HEK293 (cell line): ENCODE measurements at regions not wholly inside any gene's neighbourhood (a gene's known extent, or its start where the extent isn't known, plus 50 kb on each side); places are given as distances from the start of the nearest gene placed in this dataset.

Experiments
- CTCF ChIA-PET: fragments of 350-600 bp; formaldehyde crosslinking; extraction: SDS; loops from one replicate; lab custom pipeline; 2021; ENCODE audit warnings: antibody characterized with exemption; lab: Yijun Ruan, JAX
- POLR2A ChIA-PET: fragments of 300-600 bp; formaldehyde crosslinking; extraction: SDS; loops from one replicate; lab custom pipeline; 2020; ENCODE audit warnings: antibody characterized with exemption, inconsistent platforms; lab: Yijun Ruan, JAX
- H3K27ac ChIP-seq: fragments of 200-500 bp; sonication (Bioruptor generic); 2 replicates; pipeline ENCODE4 v1.5.1; 2014; ENCODE audit warnings: low read depth, low read length, control low read depth, inconsistent platforms; ENCODE audit errors: extremely low read depth
- H3K36me3 ChIP-seq, 2 experiments: fragments of 200-500 bp in 1 of 2; sonication (Bioruptor generic) in 1 of 2; 1 replicate in 1 of 2; 2 replicates in 1 of 2; pipeline ENCODE4 v1.5.1; 2014 to 2017; ENCODE audit warnings: inconsistent platforms in 2 of 2, low read length in 2 of 2; ENCODE audit not compliant: control insufficient read depth in 2 of 2, insufficient read depth in 1 of 2
- H3K4me1 ChIP-seq: fragments of 200-500 bp; sonication (Bioruptor generic); 2 replicates; pipeline ENCODE4 v1.5.1; 2014; ENCODE audit warnings: mild to moderate bottlenecking, low read length, inconsistent platforms; ENCODE audit not compliant: control insufficient read depth, insufficient read depth
- H3K4me3 ChIP-seq: 2 replicates; pipeline ENCODE4 v1.5.1; 2011; ENCODE audit warnings: low read depth, mild to moderate bottlenecking, control low read depth, low read length, moderate library complexity
- H3K9me3 ChIP-seq: fragments of 200-500 bp; sonication (Bioruptor generic); 2 replicates; pipeline ENCODE4 v1.5.1; 2014; ENCODE audit warnings: low read depth, low read length, inconsistent platforms; ENCODE audit not compliant: control insufficient read depth, insufficient read depth
- TSHZ1 ChIP-seq: fragments of 450-650 bp; formaldehyde crosslinking; IDR thresholded peaks from 2 replicates; pipeline ENCODE4 v1.5.1; 2016; ENCODE audit warnings: missing biosample characterization, missing genetic modification characterization, borderline replicate concordance
- WT1 ChIP-seq: fragments of 450-650 bp; formaldehyde crosslinking; IDR thresholded peaks from 2 replicates; pipeline ENCODE4 v1.5.1; 2016; ENCODE audit warnings: missing biosample characterization, missing genetic modification characterization
- ZBTB17 ChIP-seq: fragments of 450-650 bp; formaldehyde crosslinking; IDR thresholded peaks from 2 replicates; pipeline ENCODE4 v1.5.1; 2016; ENCODE audit warnings: missing biosample characterization, missing genetic modification characterization
- ZFP3 ChIP-seq: fragments of 450-650 bp; formaldehyde crosslinking; IDR thresholded peaks from 2 replicates; pipeline ENCODE4 v1.5.1; 2016; ENCODE audit warnings: low read depth, missing biosample characterization, missing genetic modification characterization
- ZFP37 ChIP-seq: fragments of 450-650 bp; formaldehyde crosslinking; IDR thresholded peaks from 2 replicates; pipeline ENCODE4 v1.5.1; 2016; ENCODE audit warnings: missing biosample characterization, missing genetic modification characterization
- ZNF133 ChIP-seq: fragments of 450-650 bp; formaldehyde crosslinking; IDR thresholded peaks from 2 replicates; pipeline ENCODE4 v1.5.1; 2016; ENCODE audit warnings: missing biosample characterization, missing genetic modification characterization
- ZNF169 ChIP-seq: fragments of 450-650 bp; formaldehyde crosslinking; IDR thresholded peaks from 2 replicates; pipeline ENCODE4 v1.5.1; 2016; ENCODE audit warnings: missing biosample characterization, missing genetic modification characterization
- ZNF19 ChIP-seq: fragments of 450-650 bp; formaldehyde crosslinking; IDR thresholded peaks from 2 replicates; pipeline ENCODE4; 2016; ENCODE audit warnings: missing biosample characterization, missing genetic modification characterization, low read depth
- ZNF223 ChIP-seq: fragments of 450-650 bp; formaldehyde crosslinking; IDR thresholded peaks from 2 replicates; pipeline ENCODE4 v1.5.1; 2016; ENCODE audit warnings: missing biosample characterization, missing genetic modification characterization
- ZNF274 ChIP-seq, 2 experiments: fragments of 200-500 bp in 1 of 2; fragments of 450-650 bp in 1 of 2; sonication (Bioruptor generic) in 1 of 2; formaldehyde crosslinking in 1 of 2; IDR thresholded peaks; 2 replicates each; pipeline versions ENCODE4 v1.5.1 to v1.6.1; 2014 to 2016; ENCODE audit warnings: borderline replicate concordance in 1 of 2, inconsistent platforms in 1 of 2, low read length in 1 of 2, missing biosample characterization in 1 of 2, missing genetic modification characterization in 1 of 2
- ZNF292 ChIP-seq: fragments of 450-650 bp; formaldehyde crosslinking; IDR thresholded peaks from 2 replicates; pipeline ENCODE4 v1.5.1; 2016; ENCODE audit warnings: low read depth, missing biosample characterization, missing genetic modification characterization, borderline replicate concordance
- ZNF335 ChIP-seq: fragments of 450-650 bp; formaldehyde crosslinking; conservative IDR thresholded peaks from 2 replicates; pipeline ENCODE4 v1.5.1; 2016; ENCODE audit warnings: missing biosample characterization, missing genetic modification characterization
- ZNF571 ChIP-seq: fragments of 450-650 bp; formaldehyde crosslinking; IDR thresholded peaks from 2 replicates; pipeline ENCODE4 v1.5.0; 2017; ENCODE audit warnings: missing biosample characterization, missing genetic modification characterization
- ZNF624 ChIP-seq: fragments of 450-650 bp; formaldehyde crosslinking; IDR thresholded peaks from 2 replicates; pipeline ENCODE4 v1.5.1; 2017; ENCODE audit warnings: missing biosample characterization, missing genetic modification characterization
- ZNF626 ChIP-seq: fragments of 450-650 bp; sonication (Bioruptor Pico); formaldehyde crosslinking; IDR thresholded peaks from 2 replicates; pipeline ENCODE4 v1.5.1; 2018; ENCODE audit warnings: missing biosample characterization, missing genetic modification characterization, inconsistent platforms
- ZNF707 ChIP-seq: fragments of 450-650 bp; formaldehyde crosslinking; IDR thresholded peaks from 2 replicates; pipeline ENCODE4 v1.5.1; 2016; ENCODE audit warnings: missing biosample characterization, missing genetic modification characterization
- ZNF791 ChIP-seq: fragments of 450-650 bp; formaldehyde crosslinking; IDR thresholded peaks from 2 replicates; pipeline ENCODE4 v1.5.1; 2016; ENCODE audit warnings: missing biosample characterization, missing genetic modification characterization
- ZNF830 ChIP-seq: fragments of 450-650 bp; IDR thresholded peaks from 2 replicates; pipeline ENCODE4 v1.5.0; 2018; ENCODE audit warnings: missing biosample characterization, missing genetic modification characterization, low read depth, mild to moderate bottlenecking, moderate library complexity
- TF ChIP-seq, protein P1 (sequence below): fragments of 450-650 bp; formaldehyde crosslinking; IDR thresholded peaks from 2 replicates; pipeline ENCODE4 v1.5.1; 2017; ENCODE audit warnings: missing biosample characterization, missing genetic modification characterization

DNA sequence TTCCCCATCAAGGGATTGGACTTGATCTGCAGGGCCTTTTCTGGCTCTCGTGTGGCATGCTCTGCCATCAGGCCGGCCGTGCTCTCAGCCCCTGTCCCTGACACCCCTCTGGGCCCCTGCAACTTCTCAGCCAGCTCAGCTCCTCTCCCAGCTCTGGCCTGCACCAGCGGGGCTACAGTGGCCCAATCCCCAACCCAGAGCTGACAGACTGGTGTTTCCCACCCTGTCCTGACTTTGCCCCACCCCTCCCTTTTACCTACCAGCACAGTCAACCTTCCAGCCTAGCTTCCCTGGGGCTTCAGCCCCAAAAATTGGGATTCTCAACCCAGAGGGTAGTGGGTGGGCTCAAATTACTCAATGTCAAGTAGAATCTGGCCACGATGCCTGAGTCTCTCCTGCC, 149.3 kb downstream of the SYF2 start:
- no peak overlapping the region for H3K27ac ChIP-seq
- CTCF ChIA-PET: interaction anchor here (0.6 to 1.4 kb wide), 4 partner anchors 19 to 318 kb away, joined by 3 to 4 read pairs (median 3); no protein-coding TSS in a partner anchor

DNA sequence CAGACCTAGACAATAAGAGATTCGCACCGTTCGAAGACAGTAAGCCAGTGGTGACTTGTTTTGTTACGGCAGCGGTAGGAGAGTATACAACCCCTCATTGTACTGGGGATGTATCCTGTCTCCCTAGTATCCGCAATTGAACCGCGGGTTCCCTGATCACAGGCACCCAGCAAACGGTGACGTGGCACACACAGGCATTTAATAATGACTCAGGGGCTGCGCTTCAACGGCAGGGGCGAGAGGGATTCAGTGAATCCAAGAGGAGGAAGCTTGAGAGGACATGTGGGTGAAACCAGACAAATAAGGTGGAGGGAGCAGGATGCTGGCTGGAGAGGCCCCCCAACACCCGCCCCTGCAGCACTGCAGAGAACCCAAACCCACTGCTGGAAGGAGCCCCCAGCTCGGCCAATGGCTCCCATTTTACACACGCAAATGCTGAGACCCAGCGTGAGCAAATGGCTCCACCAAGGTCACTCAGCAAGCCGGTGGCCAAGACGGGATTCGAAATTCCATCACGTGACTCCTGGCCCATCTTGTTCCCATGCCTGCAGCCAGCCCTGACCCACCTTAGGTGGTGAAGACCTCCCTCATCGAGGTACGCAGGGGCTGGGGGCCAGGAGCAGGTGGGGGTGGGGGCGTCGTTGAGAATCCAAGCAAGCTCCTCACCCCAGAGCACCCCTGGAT, 149.9 kb downstream of the SYF2 start:
- Histone ChIP-seq H3K36me3 (no peaks in the 10 kb centered on the region), H3K27ac (no peak overlapping the region), H3K4me1 (no peaks in the 10 kb centered on the region), H3K9me3 (no peaks in the 10 kb centered on the region), H3K4me3 (no peak overlapping the region)
- CTCF ChIA-PET: interaction anchor here (0.6 to 1.1 kb wide), 3 partner anchors 40 to 317 kb away, joined by 3 to 5 read pairs (median 3); no protein-coding TSS in a partner anchor
- POLR2A ChIA-PET: no interaction called here
- no peak for TF ChIP-seq ZNF571 (tag by site-specific recombination)
- TF ChIP-seq ZNF292 (tag by site-specific recombination): no peak
- TF ChIP-seq ZNF19 (tag by site-specific recombination): no peak
- TF ChIP-seq ZNF133: no peak
- TF ChIP-seq ZFP3 (tag by site-specific recombination): no peak
- no peak for TF ChIP-seq ZNF169 (tag by site-specific recombination)
- no peak for TF ChIP-seq ZNF274 (IDR thresholded peaks at IDR 0.05; ENCODE audit: low read length)
- no peak for TF ChIP-seq ZNF274 (tag by site-specific recombination; IDR thresholded peaks at IDR 0.05; ENCODE audit: borderline replicate concordance)
- TF ChIP-seq ZNF223: no peak
- TF ChIP-seq ZNF707 (tag by site-specific recombination): no peak
- no peak for TF ChIP-seq ZNF791 (tag by site-specific recombination)
- no peak for TF ChIP-seq TSHZ1 (tag by site-specific recombination)
- TF ChIP-seq, all 188 proteins: peak for 0

More for the DNA sequence above, 149.3 kb downstream of the SYF2 start:
- TF ChIP-seq ZNF626 (tag by site-specific recombination) (no peak), ZNF624 (tag by site-specific recombination) (no peak), WT1 (tag by site-specific recombination) (no peak), ZFP37 (no peak), ZBTB17 (tag by site-specific recombination) (no peak), ZNF335 (tag by site-specific recombination) (no peak), ZNF830 (tag by site-specific recombination) (no peak)
- TF ChIP-seq, protein P1, sequence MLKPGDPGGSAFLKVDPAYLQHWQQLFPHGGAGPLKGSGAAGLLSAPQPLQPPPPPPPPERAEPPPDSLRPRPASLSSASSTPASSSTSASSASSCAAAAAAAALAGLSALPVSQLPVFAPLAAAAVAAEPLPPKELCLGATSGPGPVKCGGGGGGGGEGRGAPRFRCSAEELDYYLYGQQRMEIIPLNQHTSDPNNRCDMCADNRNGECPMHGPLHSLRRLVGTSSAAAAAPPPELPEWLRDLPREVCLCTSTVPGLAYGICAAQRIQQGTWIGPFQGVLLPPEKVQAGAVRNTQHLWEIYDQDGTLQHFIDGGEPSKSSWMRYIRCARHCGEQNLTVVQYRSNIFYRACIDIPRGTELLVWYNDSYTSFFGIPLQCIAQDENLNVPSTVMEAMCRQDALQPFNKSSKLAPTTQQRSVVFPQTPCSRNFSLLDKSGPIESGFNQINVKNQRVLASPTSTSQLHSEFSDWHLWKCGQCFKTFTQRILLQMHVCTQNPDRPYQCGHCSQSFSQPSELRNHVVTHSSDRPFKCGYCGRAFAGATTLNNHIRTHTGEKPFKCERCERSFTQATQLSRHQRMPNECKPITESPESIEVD (tag by site-specific recombination): no peak
- Histone ChIP-seq H3K4me1 (no peaks in the 10 kb centered on the region), H3K9me3 (no peaks in the 10 kb centered on the region), H3K4me3 (no peak overlapping the region), H3K36me3 (no peaks in the 10 kb centered on the region)
- POLR2A ChIA-PET: no interaction called here
